Spleen (tissue), 7 donors: ENCODE measurements at regions not wholly inside any gene's neighbourhood (a gene's known extent, or its start where the extent isn't known, plus 50 kb on each side); places are given as distances from the start of the nearest gene placed in this dataset.

ENCODE experiments used
- POLR2A ChIP-seq, 3 donors: fragments of 450-650 bp; IDR thresholded peaks; one replicate each; pipeline ENCODE4 v1.5.1; 2017; ENCODE audit warnings: antibody characterized with exemption in 3 of 3, mild to moderate bottlenecking in 1 of 3
- POLR2AphosphoS5 ChIP-seq, 3 donors: sonication (generic); formaldehyde crosslinking; IDR thresholded peaks; one replicate each; pipeline ENCODE4 v1.5.1; 2017; ENCODE audit warnings: antibody characterized with exemption in 3 of 3
- TF ChIP-seq, protein P1 (sequence below), 11 experiments: fragments of 200-600 bp in 7 of 11; fragments of 450-650 bp in 4 of 11; sonication (generic) in 4 of 11; IDR thresholded peaks in 8 of 11; conservative IDR thresholded peaks in 3 of 11; 1 replicate in 7 of 11; 2 replicates in 4 of 11; pipeline versions ENCODE4 v1.4.0 to v1.8.0; 2016 to 2021; ENCODE audit warnings: antibody characterized with exemption in 11 of 11, inconsistent platforms in 4 of 11, mild to moderate bottlenecking in 1 of 11
- donor health status: DM: no; HTN: no; CAD: no; lungs with moderate emphysema.
- donor health status: DM: no; HTN: no; CAD: no.
- donor health status: DM: no; HTN: no; CAD: no.

DNA sequence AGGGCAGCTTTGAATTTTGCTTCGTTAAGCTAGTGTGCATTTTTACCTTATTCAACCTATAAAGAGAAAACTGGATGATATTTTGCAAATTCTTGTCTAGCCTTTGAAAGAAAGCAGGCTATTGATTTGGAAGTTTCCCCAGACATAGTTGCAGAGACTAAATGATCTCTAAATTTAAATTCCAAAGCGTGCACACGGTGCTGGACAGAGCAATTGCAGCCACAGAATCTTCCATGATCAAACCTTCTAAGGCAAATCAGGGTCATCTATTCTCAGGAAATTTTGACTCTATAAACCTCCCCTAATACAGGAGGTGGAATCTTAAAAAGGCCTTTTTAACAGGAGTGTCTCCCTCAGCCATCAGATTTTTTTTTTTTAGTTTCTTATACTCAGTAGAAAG, 159.9 kb downstream of the MDFIC start:
- TF ChIP-seq, protein P1, sequence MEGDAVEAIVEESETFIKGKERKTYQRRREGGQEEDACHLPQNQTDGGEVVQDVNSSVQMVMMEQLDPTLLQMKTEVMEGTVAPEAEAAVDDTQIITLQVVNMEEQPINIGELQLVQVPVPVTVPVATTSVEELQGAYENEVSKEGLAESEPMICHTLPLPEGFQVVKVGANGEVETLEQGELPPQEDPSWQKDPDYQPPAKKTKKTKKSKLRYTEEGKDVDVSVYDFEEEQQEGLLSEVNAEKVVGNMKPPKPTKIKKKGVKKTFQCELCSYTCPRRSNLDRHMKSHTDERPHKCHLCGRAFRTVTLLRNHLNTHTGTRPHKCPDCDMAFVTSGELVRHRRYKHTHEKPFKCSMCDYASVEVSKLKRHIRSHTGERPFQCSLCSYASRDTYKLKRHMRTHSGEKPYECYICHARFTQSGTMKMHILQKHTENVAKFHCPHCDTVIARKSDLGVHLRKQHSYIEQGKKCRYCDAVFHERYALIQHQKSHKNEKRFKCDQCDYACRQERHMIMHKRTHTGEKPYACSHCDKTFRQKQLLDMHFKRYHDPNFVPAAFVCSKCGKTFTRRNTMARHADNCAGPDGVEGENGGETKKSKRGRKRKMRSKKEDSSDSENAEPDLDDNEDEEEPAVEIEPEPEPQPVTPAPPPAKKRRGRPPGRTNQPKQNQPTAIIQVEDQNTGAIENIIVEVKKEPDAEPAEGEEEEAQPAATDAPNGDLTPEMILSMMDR (IDR thresholded peaks at IDR 0.05 in 8 of 11, conservative IDR thresholded peaks at IDR 0.05 in 3 of 11): no peak
- no peak for TF ChIP-seq POLR2A (IDR thresholded peaks at IDR 0.05)
- no peak for TF ChIP-seq POLR2AphosphoS5 (IDR thresholded peaks at IDR 0.05)
